ENCODE measurements at regions not wholly inside any gene's neighbourhood (a gene's known extent, or its start where the extent isn't known, plus 50 kb on each side); places are given as distances from the start of the nearest gene placed in this dataset.

DNA sequence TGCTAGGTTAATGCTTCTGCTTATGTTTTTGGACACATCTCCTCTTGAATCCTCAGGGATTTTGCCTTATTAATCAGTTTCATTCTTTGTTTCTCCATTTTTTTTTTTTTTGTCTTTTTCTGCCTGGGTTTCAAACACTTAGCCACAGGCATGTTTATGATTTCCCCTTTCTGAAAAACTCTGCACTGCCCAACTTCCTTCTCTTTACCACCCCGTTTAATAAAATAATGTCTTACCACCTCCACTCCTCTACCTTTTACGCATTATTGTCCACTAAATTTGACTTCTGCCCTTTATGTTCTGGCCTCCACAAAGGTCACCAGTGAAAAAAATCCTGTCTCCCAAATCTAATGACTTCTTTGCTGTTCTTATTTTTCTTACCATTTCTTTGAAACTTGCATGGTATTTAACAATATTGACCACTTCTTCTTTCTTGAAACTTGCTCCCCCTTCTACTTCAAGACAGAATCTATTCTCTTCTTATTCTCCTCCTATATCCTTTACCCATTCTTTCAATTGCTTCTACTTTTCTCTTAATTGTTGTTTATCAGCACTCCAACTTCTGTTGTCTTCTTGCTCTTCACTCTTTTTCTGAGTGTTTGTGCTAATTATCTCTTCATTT lies 150.3 kb downstream of the TNFSF18 start:
- TF ChIP-seq, protein P1, sequence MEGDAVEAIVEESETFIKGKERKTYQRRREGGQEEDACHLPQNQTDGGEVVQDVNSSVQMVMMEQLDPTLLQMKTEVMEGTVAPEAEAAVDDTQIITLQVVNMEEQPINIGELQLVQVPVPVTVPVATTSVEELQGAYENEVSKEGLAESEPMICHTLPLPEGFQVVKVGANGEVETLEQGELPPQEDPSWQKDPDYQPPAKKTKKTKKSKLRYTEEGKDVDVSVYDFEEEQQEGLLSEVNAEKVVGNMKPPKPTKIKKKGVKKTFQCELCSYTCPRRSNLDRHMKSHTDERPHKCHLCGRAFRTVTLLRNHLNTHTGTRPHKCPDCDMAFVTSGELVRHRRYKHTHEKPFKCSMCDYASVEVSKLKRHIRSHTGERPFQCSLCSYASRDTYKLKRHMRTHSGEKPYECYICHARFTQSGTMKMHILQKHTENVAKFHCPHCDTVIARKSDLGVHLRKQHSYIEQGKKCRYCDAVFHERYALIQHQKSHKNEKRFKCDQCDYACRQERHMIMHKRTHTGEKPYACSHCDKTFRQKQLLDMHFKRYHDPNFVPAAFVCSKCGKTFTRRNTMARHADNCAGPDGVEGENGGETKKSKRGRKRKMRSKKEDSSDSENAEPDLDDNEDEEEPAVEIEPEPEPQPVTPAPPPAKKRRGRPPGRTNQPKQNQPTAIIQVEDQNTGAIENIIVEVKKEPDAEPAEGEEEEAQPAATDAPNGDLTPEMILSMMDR (IDR thresholded peaks at IDR 0.05), result no peak
- TF ChIP-seq POLR2A (IDR thresholded peaks at IDR 0.05), result no peak
